ENCODE measurements at regions not wholly inside any gene's neighbourhood (a gene's known extent, or its start where the extent isn't known, plus 50 kb on each side); places are given as distances from the start of the nearest gene placed in this dataset.

GRCh38 chr22:27684901-27685300, 116.7 kb downstream of the MN1 start:
- no peak for DNase-seq

- no peak for DNase-seq
Observed at GRCh38 chr22:27685515-27685914, 116.0 kb downstream of the MN1 start.

- no peak for DNase-seq
Observed at GRCh38 chr22:27685970-27686369, 115.6 kb downstream of the MN1 start.

DNA sequence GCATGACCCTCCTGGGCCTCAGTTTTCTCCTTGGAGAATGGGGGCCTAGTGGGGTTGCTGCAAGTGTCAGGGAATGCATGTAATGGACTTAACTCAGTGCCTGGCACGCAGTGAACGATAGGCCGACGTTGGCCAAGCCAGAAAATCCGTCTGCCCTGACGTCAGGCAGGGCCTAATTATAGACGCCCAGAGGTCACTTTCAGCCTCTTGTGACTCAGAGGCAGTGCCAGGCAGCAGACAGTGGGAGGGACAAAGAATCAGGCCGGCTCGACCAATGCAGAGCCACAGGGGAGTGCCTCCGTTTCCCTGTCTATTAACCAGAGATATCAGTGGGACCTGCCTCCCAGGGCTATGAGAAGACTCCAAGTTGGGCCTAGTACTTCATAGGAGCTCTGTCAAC, 115.0 kb downstream of the MN1 start:
- DNase-seq: no peak

DNA sequence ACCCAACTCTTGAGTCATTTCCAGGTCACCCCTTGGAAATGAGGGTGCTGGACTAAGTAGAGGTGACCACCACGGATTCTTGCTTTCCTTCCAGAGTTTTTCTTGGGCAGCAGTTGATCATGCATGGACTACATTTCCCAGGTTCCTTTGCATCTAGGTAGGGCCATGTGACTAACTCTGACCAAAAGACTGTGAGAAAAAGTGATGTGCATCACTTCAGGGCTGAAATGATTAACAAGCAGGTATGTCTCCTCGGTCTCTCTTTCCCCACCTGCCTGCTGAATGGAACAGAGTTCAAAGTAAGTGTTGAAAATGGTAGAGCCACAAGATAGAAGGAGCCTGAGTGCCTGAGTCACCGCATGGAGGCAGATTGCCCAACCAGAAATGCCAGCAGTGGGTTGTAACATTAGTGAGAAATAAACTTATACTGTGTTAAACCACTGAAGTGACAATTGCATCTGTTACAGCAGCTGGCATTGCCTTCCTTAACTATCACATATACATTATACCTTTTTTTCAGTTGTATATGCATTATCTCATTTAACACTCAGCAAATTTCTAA, 113.5 kb downstream of the MN1 start:
- DNase-seq: no peak

DNA sequence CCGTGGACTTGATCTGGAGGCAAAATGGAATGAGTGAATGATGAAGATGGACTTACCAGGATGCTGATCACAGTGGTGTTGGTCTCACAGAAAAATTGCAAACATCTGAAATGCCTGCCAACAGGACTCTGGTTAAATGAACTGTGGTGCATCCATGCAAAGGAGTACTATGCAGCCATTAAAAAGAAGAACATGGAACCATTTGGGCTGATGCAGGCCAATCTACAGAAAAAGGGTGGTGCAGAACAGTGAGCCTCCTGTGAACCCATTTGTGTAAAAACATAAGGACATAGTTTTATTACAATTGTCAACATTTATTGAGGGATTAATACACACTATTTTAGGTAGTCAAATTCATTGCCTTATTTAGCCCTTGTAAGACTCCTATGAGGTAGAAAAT, 111.9 kb downstream of the MN1 start:
- no peak for DNase-seq

DNA sequence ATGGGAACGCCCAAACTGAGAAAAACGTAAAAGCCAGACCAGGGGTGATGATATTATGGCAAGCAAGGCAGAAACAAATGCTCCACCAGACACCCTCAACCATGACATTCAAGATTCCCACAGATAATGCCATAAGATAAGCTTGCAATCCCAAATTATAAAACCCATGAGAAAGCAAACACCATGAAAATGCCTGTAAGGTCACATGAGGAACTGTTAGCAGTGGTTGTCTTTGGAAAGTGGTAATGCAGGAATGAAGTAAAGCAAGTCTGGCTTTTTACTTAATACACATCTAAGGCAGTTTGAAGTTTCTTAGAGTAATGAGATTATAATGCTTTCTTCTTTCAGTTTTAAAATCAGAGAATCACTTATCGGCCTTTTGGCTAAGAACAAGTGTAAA, 111.0 kb downstream of the MN1 start:
- DNase-seq: no peak

DNA sequence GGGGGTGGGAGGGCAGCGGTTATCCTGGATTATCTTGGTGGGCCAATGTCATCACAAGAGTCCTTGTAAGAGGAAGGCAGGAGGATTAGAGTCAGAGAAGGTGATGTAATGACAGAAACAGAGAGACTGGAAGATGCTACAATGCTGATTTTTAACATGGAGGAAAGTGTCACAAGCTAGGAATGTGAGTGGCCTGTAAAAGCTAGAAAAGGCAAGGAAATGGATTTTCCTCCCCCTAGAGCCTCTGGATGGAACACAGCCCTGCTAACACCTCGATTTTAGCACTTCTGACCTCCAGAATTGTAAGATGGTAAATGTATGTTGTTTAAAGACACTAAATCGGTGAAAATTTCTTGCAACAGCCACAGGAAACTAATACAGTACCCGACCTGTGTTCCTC, 109.3 kb downstream of the MN1 start:
- no peak for DNase-seq

GRCh38 chr22:27695925-27696324, 105.6 kb downstream of the MN1 start:
- no peak for DNase-seq

DNA sequence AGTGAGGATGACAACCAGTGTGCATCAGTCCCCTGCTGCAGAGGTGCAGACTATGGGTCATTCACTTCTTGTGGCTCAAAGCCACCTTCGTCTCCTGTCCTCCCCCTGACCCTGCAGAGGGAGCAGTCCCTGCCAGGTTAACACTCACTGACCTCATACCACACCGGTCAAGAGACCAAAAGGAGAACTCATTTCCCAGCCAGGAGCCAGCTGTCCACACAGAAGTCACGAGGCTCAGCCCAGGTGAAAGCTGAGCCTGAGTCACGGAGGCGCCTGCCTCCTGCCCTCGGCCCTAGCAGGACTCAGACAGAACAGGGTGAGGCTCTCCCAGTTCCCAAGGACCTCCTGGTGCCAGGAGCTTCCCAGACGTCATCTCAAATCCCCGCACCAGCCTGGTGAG, 103.7 kb downstream of the MN1 start:
- DNase-seq: no peak
